ENCODE measurements at regions not wholly inside any gene's neighbourhood (a gene's known extent, or its start where the extent isn't known, plus 50 kb on each side); places are given as distances from the start of the nearest gene placed in this dataset.

DNA sequence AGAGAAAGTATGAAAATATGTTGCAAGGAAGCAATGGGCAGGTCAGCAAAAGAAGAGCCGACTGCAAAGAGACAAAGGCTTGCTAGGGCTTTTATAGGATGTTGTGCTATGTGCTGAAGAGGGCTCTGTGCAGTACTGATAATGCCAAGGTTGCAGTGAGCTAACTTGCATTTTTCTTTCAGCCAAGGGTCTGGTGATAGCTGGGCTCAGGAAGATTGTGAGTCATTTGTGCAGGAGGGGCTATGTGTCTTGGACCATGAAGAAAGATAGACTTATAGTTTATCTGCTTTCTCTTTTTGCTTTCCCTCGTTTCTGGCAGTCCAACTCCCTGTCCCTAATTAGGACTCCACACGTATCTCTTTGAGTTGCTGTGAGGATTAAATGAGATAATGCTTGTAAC, 64.5 kb upstream of the LRIG1 start:
- no peaks in the 10 kb centered on the region for H3K9me3 ChIP-seq (ENCODE audit: control insufficient read depth, insufficient read depth, low read depth, low read length)
- no peak overlapping the region for H3K27ac ChIP-seq (ENCODE audit: extremely low read depth, low read depth, low read length)
- H3K4me3 ChIP-seq (ENCODE audit: low read depth, low read length) = no peak overlapping the region
- no peaks in the 10 kb centered on the region for H3K4me1 ChIP-seq (ENCODE audit: control insufficient read depth, insufficient read depth, low read length)
- ChIA-PET CTCF (no interaction called here), POLR2A (no interaction called here)
- no peak for TF ChIP-seq ZNF791 (tag by site-specific recombination; IDR thresholded peaks at IDR 0.05)
- peak; percentile 26 for TF ChIP-seq SETDB1 (IDR thresholded peaks at IDR 0.05; ENCODE audit: insufficient read length, low read length)
- no peak for TF ChIP-seq ZNF610 (tag by site-specific recombination; IDR thresholded peaks at IDR 0.05; ENCODE audit: borderline replicate concordance)
- no peaks in the 10 kb centered on the region for H3K36me3 ChIP-seq (ENCODE audit: control insufficient read depth in 2 of 2, insufficient read depth in 1 of 2, low read length in 2 of 2)

DNA sequence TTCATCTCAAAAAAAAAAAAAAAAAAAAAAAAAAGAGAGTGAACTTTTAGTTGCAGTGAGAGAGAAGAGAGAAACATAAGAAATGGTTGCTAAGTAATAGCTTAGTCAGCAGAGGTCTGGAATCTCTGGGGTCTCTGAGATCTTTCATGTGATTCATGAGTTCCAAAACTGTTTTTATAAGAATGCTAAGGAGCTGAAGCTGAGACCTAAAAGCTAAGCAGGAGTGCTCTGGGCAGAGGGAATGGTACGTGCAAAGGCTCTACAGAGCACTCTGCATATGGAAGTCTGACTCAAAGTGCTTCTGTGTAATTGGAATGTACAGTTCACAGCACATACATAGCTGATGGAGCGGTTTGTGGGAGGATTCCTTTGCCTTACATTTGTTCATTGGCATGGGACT, 66.3 kb upstream of the LRIG1 start:
- TF ChIP-seq ZFP69B (tag by site-specific recombination; IDR thresholded peaks at IDR 0.05) = no peak
- TF ChIP-seq, protein P1, sequence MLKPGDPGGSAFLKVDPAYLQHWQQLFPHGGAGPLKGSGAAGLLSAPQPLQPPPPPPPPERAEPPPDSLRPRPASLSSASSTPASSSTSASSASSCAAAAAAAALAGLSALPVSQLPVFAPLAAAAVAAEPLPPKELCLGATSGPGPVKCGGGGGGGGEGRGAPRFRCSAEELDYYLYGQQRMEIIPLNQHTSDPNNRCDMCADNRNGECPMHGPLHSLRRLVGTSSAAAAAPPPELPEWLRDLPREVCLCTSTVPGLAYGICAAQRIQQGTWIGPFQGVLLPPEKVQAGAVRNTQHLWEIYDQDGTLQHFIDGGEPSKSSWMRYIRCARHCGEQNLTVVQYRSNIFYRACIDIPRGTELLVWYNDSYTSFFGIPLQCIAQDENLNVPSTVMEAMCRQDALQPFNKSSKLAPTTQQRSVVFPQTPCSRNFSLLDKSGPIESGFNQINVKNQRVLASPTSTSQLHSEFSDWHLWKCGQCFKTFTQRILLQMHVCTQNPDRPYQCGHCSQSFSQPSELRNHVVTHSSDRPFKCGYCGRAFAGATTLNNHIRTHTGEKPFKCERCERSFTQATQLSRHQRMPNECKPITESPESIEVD (tag by site-specific recombination; IDR thresholded peaks at IDR 0.05) = no peak
- no peak for TF ChIP-seq ZNF350 (tag by site-specific recombination; IDR thresholded peaks at IDR 0.05)
- TF ChIP-seq, protein P2, sequence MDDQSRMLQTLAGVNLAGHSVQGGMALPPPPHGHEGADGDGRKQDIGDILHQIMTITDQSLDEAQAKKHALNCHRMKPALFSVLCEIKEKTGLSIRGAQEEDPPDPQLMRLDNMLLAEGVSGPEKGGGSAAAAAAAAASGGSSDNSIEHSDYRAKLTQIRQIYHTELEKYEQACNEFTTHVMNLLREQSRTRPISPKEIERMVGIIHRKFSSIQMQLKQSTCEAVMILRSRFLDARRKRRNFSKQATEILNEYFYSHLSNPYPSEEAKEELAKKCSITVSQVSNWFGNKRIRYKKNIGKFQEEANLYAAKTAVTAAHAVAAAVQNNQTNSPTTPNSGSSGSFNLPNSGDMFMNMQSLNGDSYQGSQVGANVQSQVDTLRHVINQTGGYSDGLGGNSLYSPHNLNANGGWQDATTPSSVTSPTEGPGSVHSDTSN (CRISPR knock-in tag; IDR thresholded peaks at IDR 0.05) = no peak
- TF ChIP-seq ZNF433 (tag by site-specific recombination; IDR thresholded peaks at IDR 0.05; ENCODE audit: low read depth) = no peak
- TF ChIP-seq ZNF473 (tag by site-specific recombination; IDR thresholded peaks at IDR 0.05) = no peak
- no peak for TF ChIP-seq RBAK (tag by site-specific recombination; IDR thresholded peaks at IDR 0.05)
- TF ChIP-seq ZNF23 (tag by site-specific recombination; IDR thresholded peaks at IDR 0.05; ENCODE audit: borderline replicate concordance) = no peak
- TF ChIP-seq ZNF624 (tag by site-specific recombination; IDR thresholded peaks at IDR 0.05) = no peak
- TF ChIP-seq ZNF580 (tag by site-specific recombination; IDR thresholded peaks at IDR 0.05) = no peak
- TF ChIP-seq ZNF112 (tag by site-specific recombination; IDR thresholded peaks at IDR 0.05) = no peak
- no peak for TF ChIP-seq ZBTB6 (tag by site-specific recombination; IDR thresholded peaks at IDR 0.05)
- POLR2A ChIA-PET = no interaction called here
- no peak overlapping the region for H3K27ac ChIP-seq (ENCODE audit: extremely low read depth, low read depth, low read length)
- CTCF ChIA-PET = interaction anchor here (0.6 kb wide), 1 partner anchor 479 kb away, joined by 3 read pairs; no protein-coding TSS in a partner anchor
- H3K9me3 ChIP-seq (ENCODE audit: control insufficient read depth, insufficient read depth, low read depth, low read length) = no peaks in the 10 kb centered on the region
- no peaks in the 10 kb centered on the region for H3K36me3 ChIP-seq (ENCODE audit: control insufficient read depth in 2 of 2, insufficient read depth in 1 of 2, low read length in 2 of 2)
- no peak overlapping the region for H3K4me3 ChIP-seq (ENCODE audit: low read depth, low read length)
- no peaks in the 10 kb centered on the region for H3K4me1 ChIP-seq (ENCODE audit: control insufficient read depth, insufficient read depth, low read length)

DNA sequence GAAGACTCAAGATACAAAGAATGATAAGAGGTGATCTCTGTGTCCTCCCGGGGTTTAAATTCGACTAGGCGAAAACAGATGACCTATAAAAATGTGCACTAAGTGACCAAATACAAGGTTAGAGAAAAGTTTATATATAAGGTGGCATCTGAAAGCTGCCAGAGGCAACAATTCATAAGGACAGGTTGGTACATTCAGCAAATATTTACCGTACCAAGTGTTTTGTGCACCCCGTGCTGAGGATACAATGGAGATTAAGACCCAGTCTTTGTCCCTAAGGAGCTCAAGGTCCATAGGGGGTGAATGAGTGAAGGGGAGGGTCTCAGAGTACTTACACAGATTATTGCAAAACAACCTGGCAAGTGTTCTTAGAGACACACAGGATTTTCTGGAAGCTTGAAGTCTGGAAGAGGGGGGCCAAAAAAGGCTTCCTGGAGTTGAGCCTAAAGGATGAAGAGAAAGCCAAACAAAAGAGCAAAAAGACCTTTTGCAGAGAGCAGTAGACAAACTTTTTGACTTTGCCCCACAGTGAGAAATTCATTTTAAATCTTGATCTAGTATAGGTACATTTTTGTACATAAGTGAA, 71.4 kb upstream of the LRIG1 start:
- Histone ChIP-seq H3K4me1 (ENCODE audit: control insufficient read depth, insufficient read depth, low read length) (no peaks in the 10 kb centered on the region), H3K9me3 (ENCODE audit: control insufficient read depth, insufficient read depth, low read depth, low read length) (no peaks in the 10 kb centered on the region), H3K4me3 (ENCODE audit: low read depth, low read length) (no peak overlapping the region), H3K36me3 (ENCODE audit: control insufficient read depth in 2 of 2, insufficient read depth in 1 of 2, low read length in 2 of 2) (no peaks in the 10 kb centered on the region), H3K27ac (ENCODE audit: extremely low read depth, low read depth, low read length) (no peak overlapping the region)
- POLR2A ChIA-PET = no interaction called here
- TF ChIP-seq PRDM1 (tag by site-specific recombination; IDR thresholded peaks at IDR 0.05) = no peak
- no peak for TF ChIP-seq INSM2 (tag by site-specific recombination; IDR thresholded peaks at IDR 0.05)
- TF ChIP-seq, protein P3, sequence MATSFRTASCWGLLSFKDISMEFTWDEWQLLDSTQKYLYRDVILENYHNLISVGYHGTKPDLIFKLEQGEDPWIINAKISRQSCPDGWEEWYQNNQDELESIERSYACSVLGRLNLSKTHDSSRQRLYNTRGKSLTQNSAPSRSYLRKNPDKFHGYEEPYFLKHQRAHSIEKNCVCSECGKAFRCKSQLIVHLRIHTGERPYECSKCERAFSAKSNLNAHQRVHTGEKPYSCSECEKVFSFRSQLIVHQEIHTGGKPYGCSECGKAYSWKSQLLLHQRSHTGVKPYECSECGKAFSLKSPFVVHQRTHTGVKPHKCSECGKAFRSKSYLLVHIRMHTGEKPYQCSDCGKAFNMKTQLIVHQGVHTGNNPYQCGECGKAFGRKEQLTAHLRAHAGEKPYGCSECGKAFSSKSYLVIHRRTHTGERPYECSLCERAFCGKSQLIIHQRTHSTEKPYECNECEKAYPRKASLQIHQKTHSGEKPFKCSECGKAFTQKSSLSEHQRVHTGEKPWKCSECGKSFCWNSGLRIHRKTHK (tag by site-specific recombination; IDR thresholded peaks at IDR 0.05) = no peak
- no peak for TF ChIP-seq HOXC10 (CRISPR knock-in tag; IDR thresholded peaks at IDR 0.05)
- TF ChIP-seq WT1 (tag by site-specific recombination; IDR thresholded peaks at IDR 0.05) = no peak
- no peak for TF ChIP-seq SETDB1 (IDR thresholded peaks at IDR 0.05; ENCODE audit: insufficient read length, low read length)
- TF ChIP-seq ZNF501 (tag by site-specific recombination; IDR thresholded peaks at IDR 0.05) = no peak
- TF ChIP-seq ZIC2 (tag by site-specific recombination; IDR thresholded peaks at IDR 0.05) = no peak
- TF ChIP-seq REPIN1 (tag by site-specific recombination; IDR thresholded peaks at IDR 0.05; ENCODE audit: low read depth) = no peak
- no peak for TF ChIP-seq ZNF223 (tag by site-specific recombination; IDR thresholded peaks at IDR 0.05)
- CTCF ChIA-PET = interaction anchor here (1.3 kb wide), 1 partner anchor 8 kb away, joined by 6 read pairs; no protein-coding TSS in a partner anchor

All from HEK293 (cell line).